ENCODE measurements at regions not wholly inside any gene's neighbourhood (a gene's known extent, or its start where the extent isn't known, plus 50 kb on each side); places are given as distances from the start of the nearest gene placed in this dataset.
"Not testable (repeated sequence)": the region's sequence is repeated elsewhere in the genome, so short reads cannot be mapped to it uniquely, and the experiment has no call there.

GRCh38 chr2:35821675-35822074, 533.9 kb upstream of the CRIM1 start:
- DNase-seq (ENCODE audit: low read depth in 2 of 2, low spot score in 1 of 2) = no peak

GRCh38 chr2:35820391-35820790, 535.2 kb upstream of the CRIM1 start:
- DNase-seq (ENCODE audit: low read depth in 2 of 2, low spot score in 1 of 2) = no peak

GRCh38 chr2:35819033-35819432, 536.5 kb upstream of the CRIM1 start:
- no peak for DNase-seq (ENCODE audit: low read depth in 2 of 2, low spot score in 1 of 2)

- not testable (repeated sequence) for DNase-seq (ENCODE audit: low read depth in 2 of 2, low spot score in 1 of 2)
These were observed 537.2 kb upstream of the CRIM1 start for GRCh38 chr2:35818359-35818758.

GRCh38 chr2:35814597-35814996, 541.0 kb upstream of the CRIM1 start:
- not testable (repeated sequence) for DNase-seq (ENCODE audit: low read depth in 2 of 2, low spot score in 1 of 2)

GRCh38 chr2:35803126-35803525, 552.5 kb upstream of the CRIM1 start:
- no peak for DNase-seq (ENCODE audit: low read depth in 2 of 2, low spot score in 1 of 2)

GRCh38 chr2:35794796-35795450, 560.7 kb upstream of the CRIM1 start:
- DNase-seq (ENCODE audit: low read depth in 2 of 2, low spot score in 1 of 2) = no peak

GRCh38 chr2:35790292-35790691, 565.3 kb upstream of the CRIM1 start:
- no peak for DNase-seq (ENCODE audit: low read depth in 2 of 2, low spot score in 1 of 2)

- no peak for DNase-seq (ENCODE audit: low read depth in 2 of 2, low spot score in 1 of 2)
These were observed 567.0 kb upstream of the CRIM1 start for GRCh38 chr2:35788543-35788942.

GRCh38 chr2:35787302-35788031, 568.1 kb upstream of the CRIM1 start:
- no peak for DNase-seq (ENCODE audit: low read depth in 2 of 2, low spot score in 1 of 2)

GRCh38 chr2:35785564-35785963, 570.0 kb upstream of the CRIM1 start:
- DNase-seq (ENCODE audit: low read depth in 2 of 2, low spot score in 1 of 2) = no peak

- no peak for DNase-seq (ENCODE audit: low read depth in 2 of 2, low spot score in 1 of 2)
These were observed 570.8 kb upstream of the CRIM1 start for GRCh38 chr2:35784777-35785176.

GRCh38 chr2:35783723-35784122, 571.9 kb upstream of the CRIM1 start:
- no peak for DNase-seq (ENCODE audit: low read depth in 2 of 2, low spot score in 1 of 2)

- no peak for DNase-seq (ENCODE audit: low read depth in 2 of 2, low spot score in 1 of 2)
These were observed 614.0 kb upstream of the CRIM1 start for GRCh38 chr2:35741556-35741955.

- no peak for DNase-seq (ENCODE audit: low read depth in 2 of 2, low spot score in 1 of 2)
These were observed 623.9 kb upstream of the CRIM1 start for GRCh38 chr2:35731674-35732073.

- DNase-seq (ENCODE audit: low read depth in 2 of 2, low spot score in 1 of 2) = no peak
These were observed 640.7 kb upstream of the CRIM1 start for GRCh38 chr2:35714883-35715282.

GRCh38 chr2:35708411-35708923, 647.1 kb upstream of the CRIM1 start:
- no peak for DNase-seq (ENCODE audit: low read depth in 2 of 2, low spot score in 1 of 2)

GRCh38 chr2:35688309-35688708, 667.3 kb upstream of the CRIM1 start:
- no peak for DNase-seq (ENCODE audit: low read depth in 2 of 2, low spot score in 1 of 2)

- no peak for DNase-seq (ENCODE audit: low read depth in 2 of 2, low spot score in 1 of 2)
These were observed 703.8 kb upstream of the CRIM1 start for GRCh38 chr2:35651688-35652323.

- DNase-seq (ENCODE audit: low read depth in 2 of 2, low spot score in 1 of 2) = no peak
These were observed 740.9 kb upstream of the CRIM1 start for GRCh38 chr2:35614640-35615039.

GRCh38 chr2:35606394-35606793, 749.2 kb upstream of the CRIM1 start:
- DNase-seq (ENCODE audit: low read depth in 2 of 2, low spot score in 1 of 2) = no peak

GRCh38 chr2:35598310-35598709, 757.3 kb upstream of the CRIM1 start:
- DNase-seq (ENCODE audit: low read depth in 2 of 2, low spot score in 1 of 2) = no peak
